PC-9 (cell line): ENCODE measurements at regions not wholly inside any gene's neighbourhood (a gene's known extent, or its start where the extent isn't known, plus 50 kb on each side); places are given as distances from the start of the nearest gene placed in this dataset.

Experiments
- CTCF ChIP-seq: fragments of 200-600 bp; sonication (generic); conservative IDR thresholded peaks from 2 replicates; pipeline ENCODE4 v1.6.1; 2017; ENCODE audit warnings: mixed run types, antibody characterized with exemption, mild to moderate bottlenecking, moderate library complexity
- EZH2 ChIP-seq: fragments of 200-600 bp; sonication (generic); IDR thresholded peaks from 2 replicates; pipeline ENCODE4 v1.8.0; 2017; ENCODE audit warnings: antibody characterized with exemption, low read depth

GRCh38 chr13:73536865-73537264 lies 478.1 kb downstream of the KLF5 start:
- no peak for TF ChIP-seq EZH2
- no peak for TF ChIP-seq CTCF
